GM04503 (cell line): ENCODE measurements at regions not wholly inside any gene's neighbourhood (a gene's known extent, or its start where the extent isn't known, plus 50 kb on each side); places are given as distances from the start of the nearest gene placed in this dataset.

Experiments
- DNase-seq: peaks from one replicate; pipeline ENCODE4 v3.0.0-alpha.2; 2012; ENCODE audit warnings: low read depth

GRCh38 chr7:12741951-12742575 is 54.6 kb downstream of the ARL4A start:
- DNase-seq: no peak

- no peak for DNase-seq
These were observed 58.8 kb downstream of the ARL4A start for GRCh38 chr7:12746211-12746610.

- no peak for DNase-seq
These were observed 60.4 kb downstream of the ARL4A start for GRCh38 chr7:12747687-12748306.

- no peak for DNase-seq
These were observed 61.6 kb downstream of the ARL4A start for GRCh38 chr7:12749069-12749468.

- DNase-seq: no peak
These were observed 62.3 kb downstream of the ARL4A start for GRCh38 chr7:12749746-12750145.

GRCh38 chr7:12751764-12752163 is 64.3 kb downstream of the ARL4A start:
- no peak for DNase-seq

- DNase-seq: no peak
These were observed 66.7 kb downstream of the ARL4A start for GRCh38 chr7:12754179-12754578.

GRCh38 chr7:12756821-12757220 is 69.4 kb downstream of the ARL4A start:
- DNase-seq: no peak

GRCh38 chr7:12757443-12757842 is 70.0 kb downstream of the ARL4A start:
- DNase-seq: peak; percentile 85

GRCh38 chr7:12759151-12759550 is 71.7 kb downstream of the ARL4A start:
- DNase-seq: no peak

GRCh38 chr7:12761111-12761510 is 73.7 kb downstream of the ARL4A start:
- no peak for DNase-seq

GRCh38 chr7:12761691-12762090 is 74.3 kb downstream of the ARL4A start:
- DNase-seq: no peak

GRCh38 chr7:12764458-12764891 is 77.0 kb downstream of the ARL4A start:
- DNase-seq: no peak

- no peak for DNase-seq
These were observed 78.1 kb downstream of the ARL4A start for GRCh38 chr7:12765431-12766100.

- DNase-seq: no peak
These were observed 79.0 kb downstream of the ARL4A start for GRCh38 chr7:12766416-12766815.

- DNase-seq: no peak
These were observed 81.5 kb downstream of the ARL4A start for GRCh38 chr7:12768948-12769347.

GRCh38 chr7:12769444-12769843 is 82.0 kb downstream of the ARL4A start:
- DNase-seq: no peak

GRCh38 chr7:12770227-12770975 is 83.0 kb downstream of the ARL4A start:
- DNase-seq: no peak

- peak; percentile 31 for DNase-seq
These were observed 84.0 kb downstream of the ARL4A start for GRCh38 chr7:12771378-12771877.

GRCh38 chr7:12772768-12773167 is 85.3 kb downstream of the ARL4A start:
- no peak for DNase-seq

GRCh38 chr7:12777257-12777656 is 89.8 kb downstream of the ARL4A start:
- DNase-seq: no peak

- no peak for DNase-seq
These were observed 92.5 kb downstream of the ARL4A start for GRCh38 chr7:12779947-12780346.
